Omental fat pad (tissue), 3 donors: ENCODE measurements at regions not wholly inside any gene's neighbourhood (a gene's known extent, or its start where the extent isn't known, plus 50 kb on each side); places are given as distances from the start of the nearest gene placed in this dataset.

Source experiments
- ATAC-seq: fragments of 150-250 bp; one replicate; pipeline ENCODE4 v1.9.1; 2016; ENCODE audit warnings: mild to moderate bottlenecking, moderate library complexity; ENCODE audit not compliant: low FRiP score
- DNase-seq: peaks from one replicate; pipeline ENCODE4 v3.0.0-alpha.2; 2019; ENCODE audit warnings: low spot score
- CTCF ChIP-seq, 3 donors: fragments of 450-650 bp; IDR thresholded peaks; one replicate each; pipeline ENCODE4 v1.5.1; 2016 to 2017; ENCODE audit warnings: antibody characterized with exemption in 3 of 3, mild to moderate bottlenecking in 3 of 3, moderate library complexity in 2 of 3

GRCh38 chr3:88209356-88209755 is 59.6 kb downstream of the C3orf38 start:
- no peak for TF ChIP-seq CTCF (IDR thresholded peaks at IDR 0.05)
- no peak for DNase-seq
- no peak for ATAC-seq

- no peak for ATAC-seq
- TF ChIP-seq CTCF (IDR thresholded peaks at IDR 0.05) = no peak
Observed at GRCh38 chr3:88211096-88211890, 61.5 kb downstream of the C3orf38 start.

GRCh38 chr3:88219138-88219792 is 69.5 kb downstream of the C3orf38 start:
- ATAC-seq (no peak), DNase-seq (no peak)
- TF ChIP-seq CTCF (IDR thresholded peaks at IDR 0.05) = no peak

More at GRCh38 chr3:88211096-88211890, 61.5 kb downstream of the C3orf38 start:
- no peak for DNase-seq

- DNase-seq (no peak), ATAC-seq (no peak)
- no peak for TF ChIP-seq CTCF (IDR thresholded peaks at IDR 0.05)
Observed at GRCh38 chr3:88220126-88220525, 70.4 kb downstream of the C3orf38 start.

- no peak for TF ChIP-seq CTCF (IDR thresholded peaks at IDR 0.05)
- DNase-seq (no peak), ATAC-seq (no peak)
Observed at GRCh38 chr3:88221726-88222125, 72.0 kb downstream of the C3orf38 start.

- no peak for TF ChIP-seq CTCF (IDR thresholded peaks at IDR 0.05)
- DNase-seq (no peak), ATAC-seq (no peak)
Observed at GRCh38 chr3:88222343-88222742, 72.6 kb downstream of the C3orf38 start.
